ENCODE measurements at regions not wholly inside any gene's neighbourhood (a gene's known extent, or its start where the extent isn't known, plus 50 kb on each side); places are given as distances from the start of the nearest gene placed in this dataset.

DNA sequence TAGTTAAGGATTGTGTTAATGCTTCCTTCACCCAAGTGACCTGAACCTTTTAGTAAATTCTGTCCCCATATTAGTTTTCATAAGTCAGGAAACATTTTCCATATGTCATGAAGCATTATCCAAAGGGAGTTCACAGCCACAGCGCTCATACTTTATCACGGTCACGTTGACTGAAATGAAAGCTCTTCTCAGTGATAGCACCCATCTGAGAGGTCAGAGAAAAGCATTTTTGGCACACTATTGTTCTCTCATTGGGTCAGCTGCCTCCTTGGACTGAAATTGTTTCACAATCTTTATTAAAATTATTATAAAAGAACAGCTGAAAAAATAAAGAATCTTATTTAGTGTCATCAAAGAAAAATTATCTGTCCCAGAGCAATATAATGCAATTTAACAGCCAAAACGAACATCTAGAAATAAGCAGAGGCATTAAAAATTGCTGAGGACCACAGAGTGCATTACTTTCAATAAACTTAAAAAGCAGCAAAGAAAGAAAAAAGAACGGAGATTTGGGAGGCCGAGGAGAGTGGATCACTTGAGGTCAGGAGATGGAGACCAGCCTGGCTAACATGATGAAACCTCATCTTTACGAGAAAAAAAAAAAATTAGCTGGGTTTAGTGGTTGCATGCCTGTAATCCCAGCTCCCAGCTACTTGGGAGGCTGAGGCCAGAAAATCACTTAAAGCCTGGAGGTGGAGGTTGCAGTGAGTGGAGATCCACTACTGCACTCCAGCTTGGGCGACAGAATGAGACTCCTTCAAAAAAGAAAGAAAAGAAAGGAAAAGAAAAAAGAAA, 680.8 kb upstream of the FAM241A start:
- TF ChIP-seq, protein P1, sequence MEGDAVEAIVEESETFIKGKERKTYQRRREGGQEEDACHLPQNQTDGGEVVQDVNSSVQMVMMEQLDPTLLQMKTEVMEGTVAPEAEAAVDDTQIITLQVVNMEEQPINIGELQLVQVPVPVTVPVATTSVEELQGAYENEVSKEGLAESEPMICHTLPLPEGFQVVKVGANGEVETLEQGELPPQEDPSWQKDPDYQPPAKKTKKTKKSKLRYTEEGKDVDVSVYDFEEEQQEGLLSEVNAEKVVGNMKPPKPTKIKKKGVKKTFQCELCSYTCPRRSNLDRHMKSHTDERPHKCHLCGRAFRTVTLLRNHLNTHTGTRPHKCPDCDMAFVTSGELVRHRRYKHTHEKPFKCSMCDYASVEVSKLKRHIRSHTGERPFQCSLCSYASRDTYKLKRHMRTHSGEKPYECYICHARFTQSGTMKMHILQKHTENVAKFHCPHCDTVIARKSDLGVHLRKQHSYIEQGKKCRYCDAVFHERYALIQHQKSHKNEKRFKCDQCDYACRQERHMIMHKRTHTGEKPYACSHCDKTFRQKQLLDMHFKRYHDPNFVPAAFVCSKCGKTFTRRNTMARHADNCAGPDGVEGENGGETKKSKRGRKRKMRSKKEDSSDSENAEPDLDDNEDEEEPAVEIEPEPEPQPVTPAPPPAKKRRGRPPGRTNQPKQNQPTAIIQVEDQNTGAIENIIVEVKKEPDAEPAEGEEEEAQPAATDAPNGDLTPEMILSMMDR (IDR thresholded peaks at IDR 0.05): no peak
- no peak for TF ChIP-seq POLR2A (IDR thresholded peaks at IDR 0.05)

Measured in right lobe of liver (tissue), 4 donors.